Mononuclear cell (primary cell): ENCODE measurements at regions not wholly inside any gene's neighbourhood (a gene's known extent, or its start where the extent isn't known, plus 50 kb on each side); places are given as distances from the start of the nearest gene placed in this dataset.

ENCODE experiments used
- H3K27me3 ChIP-seq: 2 replicates; pipeline ENCODE4 v1.6.0; 2011; ENCODE audit warnings: low read length, control low read depth; ENCODE audit not compliant: insufficient read depth
- H3K4me1 ChIP-seq: 2 replicates; pipeline ENCODE4 v1.5.1; 2011; ENCODE audit warnings: mild to moderate bottlenecking, low read length, control low read depth; ENCODE audit not compliant: insufficient read depth
- H3K4me3 ChIP-seq: 2 replicates; pipeline ENCODE4 v1.5.1; 2011; ENCODE audit warnings: mild to moderate bottlenecking, low read length, moderate library complexity
- H3K9me3 ChIP-seq: 2 replicates; pipeline ENCODE4 v1.5.1; 2011; ENCODE audit warnings: low read depth, mild to moderate bottlenecking, control low read depth, low read length

GRCh38 chr2:172373766-172374165 lies 53.6 kb upstream of the ITGA6 start:
- Histone ChIP-seq H3K4me3 (no peak overlapping the region), H3K27me3 (no peaks in the 10 kb centered on the region), H3K9me3 (no peaks in the 10 kb centered on the region), H3K4me1 (peaks cover 14% of the 10 kb centered on the region)

- H3K4me1 ChIP-seq = peaks cover 14% of the 10 kb centered on the region
- no peak overlapping the region for H3K4me3 ChIP-seq
- no peaks in the 10 kb centered on the region for H3K27me3 ChIP-seq
- H3K9me3 ChIP-seq = no peaks in the 10 kb centered on the region
These were observed 52.8 kb upstream of the ITGA6 start for GRCh38 chr2:172374318-172375240.

- no peak overlapping the region for H3K4me3 ChIP-seq
- no peaks in the 10 kb centered on the region for H3K27me3 ChIP-seq
- H3K4me1 ChIP-seq = peaks cover 21% of the 10 kb centered on the region
- no peaks in the 10 kb centered on the region for H3K9me3 ChIP-seq
These were observed 52.1 kb upstream of the ITGA6 start for GRCh38 chr2:172375251-172375650.

GRCh38 chr2:172376016-172376415 lies 51.4 kb upstream of the ITGA6 start:
- Histone ChIP-seq H3K9me3 (no peaks in the 10 kb centered on the region), H3K27me3 (no peaks in the 10 kb centered on the region), H3K4me3 (no peak overlapping the region), H3K4me1 (peaks cover 29% of the 10 kb centered on the region)

- H3K27me3 ChIP-seq = no peaks in the 10 kb centered on the region
- H3K9me3 ChIP-seq = no peaks in the 10 kb centered on the region
- no peak overlapping the region for H3K4me3 ChIP-seq
- H3K4me1 ChIP-seq = peaks cover 35% of the 10 kb centered on the region
These were observed 50.8 kb upstream of the ITGA6 start for GRCh38 chr2:172376505-172377125.

- H3K9me3 ChIP-seq = no peaks in the 10 kb centered on the region
- peaks cover 39% of the 10 kb centered on the region for H3K4me1 ChIP-seq
- H3K27me3 ChIP-seq = no peaks in the 10 kb centered on the region
- H3K4me3 ChIP-seq = no peak overlapping the region
These were observed 50.0 kb upstream of the ITGA6 start for GRCh38 chr2:172377408-172377807.
